Uterus (tissue), 3 donors: ENCODE measurements at regions not wholly inside any gene's neighbourhood (a gene's known extent, or its start where the extent isn't known, plus 50 kb on each side); places are given as distances from the start of the nearest gene placed in this dataset.

Source experiments
- DNase-seq, 2 donors: peaks; one replicate each; pipeline ENCODE4 v3.0.0-alpha.2; 2019 to 2020
- H3K27ac ChIP-seq, 2 donors: fragments of 200-600 bp; sonication (generic); 1 replicate in 1 of 2; 2 replicates in 1 of 2; pipeline ENCODE4 v1.5.1; 2016 to 2018
- H3K27me3 ChIP-seq, 2 donors: fragments of 200-600 bp; sonication (generic); one replicate each; pipeline ENCODE4 v1.5.1; 2018 to 2019; ENCODE audit warnings: control low read depth in 1 of 2
- H3K36me3 ChIP-seq, 2 donors: fragments of 200-600 bp; sonication (generic); one replicate each; pipeline ENCODE4 v1.5.1; 2019; ENCODE audit warnings: control low read depth in 1 of 2
- H3K4me1 ChIP-seq, 2 donors: fragments of 200-600 bp; sonication (generic); one replicate each; pipeline ENCODE4 v1.5.1; 2018 to 2019; ENCODE audit warnings: control low read depth in 1 of 2
- H3K4me3 ChIP-seq, 2 donors: fragments of 200-600 bp; sonication (generic); 1 replicate in 1 of 2; 2 replicates in 1 of 2; pipeline ENCODE4 v1.5.1; 2018 to 2019; ENCODE audit warnings: mild to moderate bottlenecking in 1 of 2
- H3K9me3 ChIP-seq, 2 donors: fragments of 200-600 bp; sonication (generic); one replicate each; pipeline ENCODE4 v1.5.1; 2019; ENCODE audit warnings: control low read depth in 1 of 2
- CTCF ChIP-seq, 4 experiments: fragments of 200-600 bp in 2 of 4; fragments of 450-650 bp in 2 of 4; sonication (generic) in 2 of 4; IDR thresholded peaks; one replicate each; pipeline ENCODE4 v1.5.1; 2016 to 2019; ENCODE audit warnings: antibody characterized with exemption in 4 of 4, mild to moderate bottlenecking in 2 of 4, moderate library complexity in 1 of 4
- POLR2A ChIP-seq, 2 donors: fragments of 450-650 bp; IDR thresholded peaks; one replicate each; pipeline ENCODE4 v1.6.1; 2016; ENCODE audit warnings: antibody characterized with exemption in 2 of 2, mild to moderate bottlenecking in 1 of 2, moderate library complexity in 1 of 2
- intact Hi-C: fragments of 100-400 bp; cut with DNase I; formaldehyde crosslinking; loops from one replicate; pipeline ENCODE4 v1.15.1; 2023; ENCODE audit warnings: low total_unique reads
- donor health status: DM: yes; HTN: yes; CAD: no.

GRCh38 chr14:40269436-40269835 is 837.2 kb upstream of the FBXO33 start:
- no peak for DNase-seq
- Histone ChIP-seq H3K27ac (no peak overlapping the region), H3K4me3 (no peak overlapping the region), H3K36me3 (no peaks in the 10 kb centered on the region), H3K4me1 (no peaks in the 10 kb centered on the region), H3K9me3 (no peaks in the 10 kb centered on the region), H3K27me3 (no peaks in the 10 kb centered on the region)
- intact Hi-C loops = no loop called here
- TF ChIP-seq CTCF (IDR thresholded peaks at IDR 0.05) (no peak), POLR2A (IDR thresholded peaks at IDR 0.05) (no peak)

- H3K4me1 ChIP-seq = no peaks in the 10 kb centered on the region
- H3K27me3 ChIP-seq = no peaks in the 10 kb centered on the region
- H3K9me3 ChIP-seq = no peaks in the 10 kb centered on the region
- no peak for TF ChIP-seq POLR2A (IDR thresholded peaks at IDR 0.05)
- no peak for TF ChIP-seq CTCF (IDR thresholded peaks at IDR 0.05)
- H3K4me3 ChIP-seq = no peak overlapping the region
- H3K27ac ChIP-seq = no peak overlapping the region
- intact Hi-C loops = no loop called here
- H3K36me3 ChIP-seq = no peaks in the 10 kb centered on the region
- DNase-seq = no peak
Measured at GRCh38 chr14:40268236-40268635, 836.0 kb upstream of the FBXO33 start.

- H3K4me3 ChIP-seq = no peak overlapping the region
Measured at GRCh38 chr14:40265096-40265495, 832.9 kb upstream of the FBXO33 start.

GRCh38 chr14:40252817-40253447 is 820.7 kb upstream of the FBXO33 start:
- H3K9me3 ChIP-seq = no peaks in the 10 kb centered on the region
- intact Hi-C loops = no loop called here
- no peak overlapping the region for H3K4me3 ChIP-seq
- DNase-seq = no peak
- no peaks in the 10 kb centered on the region for H3K36me3 ChIP-seq
- H3K27me3 ChIP-seq = no peaks in the 10 kb centered on the region
- H3K4me1 ChIP-seq = no peaks in the 10 kb centered on the region
- TF ChIP-seq POLR2A (IDR thresholded peaks at IDR 0.05) (no peak), CTCF (IDR thresholded peaks at IDR 0.05) (no peak)
- H3K27ac ChIP-seq = no peak overlapping the region

More at GRCh38 chr14:40265096-40265495, 832.9 kb upstream of the FBXO33 start:
- DNase-seq = no peak
- H3K36me3 ChIP-seq = no peaks in the 10 kb centered on the region
- no peak for TF ChIP-seq POLR2A (IDR thresholded peaks at IDR 0.05)
- no peak for TF ChIP-seq CTCF (IDR thresholded peaks at IDR 0.05)
- no peaks in the 10 kb centered on the region for H3K27me3 ChIP-seq
- no peaks in the 10 kb centered on the region for H3K9me3 ChIP-seq
- intact Hi-C loops = no loop called here
- H3K4me1 ChIP-seq = no peaks in the 10 kb centered on the region
- no peak overlapping the region for H3K27ac ChIP-seq

GRCh38 chr14:40248671-40249070 is 816.4 kb upstream of the FBXO33 start:
- Histone ChIP-seq H3K36me3 (no peaks in the 10 kb centered on the region), H3K4me3 (no peak overlapping the region), H3K4me1 (no peaks in the 10 kb centered on the region), H3K27me3 (no peaks in the 10 kb centered on the region), H3K9me3 (no peaks in the 10 kb centered on the region), H3K27ac (no peak overlapping the region)
- intact Hi-C loops = no loop called here
- TF ChIP-seq CTCF (IDR thresholded peaks at IDR 0.05) (no peak), POLR2A (IDR thresholded peaks at IDR 0.05) (no peak)
- DNase-seq = no peak
